ENCODE measurements at regions not wholly inside any gene's neighbourhood (a gene's known extent, or its start where the extent isn't known, plus 50 kb on each side); places are given as distances from the start of the nearest gene placed in this dataset.

DNA sequence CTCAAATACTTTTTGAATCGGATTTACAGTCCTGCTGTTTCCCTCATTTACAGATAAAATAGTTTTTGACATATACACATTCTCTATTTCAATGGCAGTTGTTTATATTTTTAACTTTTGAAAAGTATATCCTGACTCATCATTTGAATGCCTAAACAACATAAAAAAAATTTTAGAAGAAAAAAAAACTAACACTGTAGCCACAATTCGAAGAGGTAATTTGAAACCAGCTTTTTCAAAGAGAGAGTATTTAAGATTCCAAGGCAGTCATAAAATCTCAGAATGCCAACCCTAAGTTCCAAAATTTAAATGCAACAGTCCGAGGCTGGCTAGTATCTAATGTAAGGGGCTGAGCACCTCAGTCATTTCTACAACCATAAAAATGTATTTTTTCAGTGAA lies 626.8 kb downstream of the DNAH5 start:
- intact Hi-C loops (cut with micrococcal nuclease; ENCODE audit: unreplicated experiment), result no loop called here
- CTCF ChIA-PET (ENCODE audit: unreplicated experiment), result no interaction called here
- no peaks in the 10 kb centered on the region for H3K9me2 ChIP-seq (ENCODE audit: insufficient read depth, low read length)
- no peaks in the 10 kb centered on the region for H3K9me3 ChIP-seq (ENCODE audit: low read length)
- no peak overlapping the region for H3K4me3 ChIP-seq (ENCODE audit: low read depth, low read length, poor library complexity, severe bottlenecking)
- no TSS peak for BruUV-seq (replicated peaks)
- POLR2A ChIA-PET, result no interaction called here
- DNase-seq (ENCODE audit: low spot score), result no peak
- no peak overlapping the region for H3K27ac ChIP-seq (ENCODE audit: low read depth, low read length, poor library complexity, severe bottlenecking)
- no peaks in the 10 kb centered on the region for H4K20me1 ChIP-seq (ENCODE audit: insufficient read depth, low read length)
- H3K79me2 ChIP-seq (ENCODE audit: insufficient read depth, low read depth, low read length), result no peaks in the 10 kb centered on the region
- no peak for TF ChIP-seq EZH2phosphoT487 (IDR thresholded peaks at IDR 0.05; ENCODE audit: borderline replicate concordance, low read depth, low read length)
- TF ChIP-seq, protein P1, sequence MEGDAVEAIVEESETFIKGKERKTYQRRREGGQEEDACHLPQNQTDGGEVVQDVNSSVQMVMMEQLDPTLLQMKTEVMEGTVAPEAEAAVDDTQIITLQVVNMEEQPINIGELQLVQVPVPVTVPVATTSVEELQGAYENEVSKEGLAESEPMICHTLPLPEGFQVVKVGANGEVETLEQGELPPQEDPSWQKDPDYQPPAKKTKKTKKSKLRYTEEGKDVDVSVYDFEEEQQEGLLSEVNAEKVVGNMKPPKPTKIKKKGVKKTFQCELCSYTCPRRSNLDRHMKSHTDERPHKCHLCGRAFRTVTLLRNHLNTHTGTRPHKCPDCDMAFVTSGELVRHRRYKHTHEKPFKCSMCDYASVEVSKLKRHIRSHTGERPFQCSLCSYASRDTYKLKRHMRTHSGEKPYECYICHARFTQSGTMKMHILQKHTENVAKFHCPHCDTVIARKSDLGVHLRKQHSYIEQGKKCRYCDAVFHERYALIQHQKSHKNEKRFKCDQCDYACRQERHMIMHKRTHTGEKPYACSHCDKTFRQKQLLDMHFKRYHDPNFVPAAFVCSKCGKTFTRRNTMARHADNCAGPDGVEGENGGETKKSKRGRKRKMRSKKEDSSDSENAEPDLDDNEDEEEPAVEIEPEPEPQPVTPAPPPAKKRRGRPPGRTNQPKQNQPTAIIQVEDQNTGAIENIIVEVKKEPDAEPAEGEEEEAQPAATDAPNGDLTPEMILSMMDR (conservative IDR thresholded peaks at IDR 0.05; ENCODE audit: low read length), result no peak
- H2AFZ ChIP-seq (ENCODE audit: low read length), result no peak overlapping the region
- no peaks in the 10 kb centered on the region for H3K4me1 ChIP-seq (ENCODE audit: insufficient read depth, low read length, poor library complexity, severe bottlenecking)
- no peak overlapping the region for H3K4me2 ChIP-seq (ENCODE audit: low read length)
- no peaks in the 10 kb centered on the region for H3K36me3 ChIP-seq (ENCODE audit: insufficient read depth, low read length)

DNA sequence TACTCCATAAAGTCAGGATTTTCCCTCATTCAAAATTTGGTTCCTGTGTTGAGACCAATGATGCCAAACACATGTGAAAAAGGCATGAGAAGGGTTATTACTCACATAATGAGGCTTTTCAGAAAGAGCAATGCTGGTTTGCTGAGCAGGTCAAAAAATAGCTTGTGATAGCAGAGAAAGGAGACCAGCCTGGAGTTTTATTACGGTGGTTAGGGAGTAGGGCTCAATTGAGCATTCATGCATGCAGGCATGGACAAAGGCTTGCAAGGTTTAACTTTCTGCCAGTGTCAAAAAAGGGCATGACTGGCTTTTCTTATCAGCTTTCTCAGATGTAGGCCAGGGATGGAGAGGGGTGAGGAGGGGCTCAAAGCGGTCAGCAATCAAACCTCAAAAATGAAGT lies 628.3 kb downstream of the DNAH5 start:
- no peaks in the 10 kb centered on the region for H3K36me3 ChIP-seq (ENCODE audit: insufficient read depth, low read length)
- H3K4me3 ChIP-seq (ENCODE audit: low read depth, low read length, poor library complexity, severe bottlenecking), result no peak overlapping the region
- no peaks in the 10 kb centered on the region for H3K79me2 ChIP-seq (ENCODE audit: insufficient read depth, low read depth, low read length)
- no peak for DNase-seq (ENCODE audit: low spot score)
- intact Hi-C loops (cut with micrococcal nuclease; ENCODE audit: unreplicated experiment), result no loop called here
- no TSS peak for BruUV-seq (replicated peaks)
- no peak for TF ChIP-seq EZH2phosphoT487 (IDR thresholded peaks at IDR 0.05; ENCODE audit: borderline replicate concordance, low read depth, low read length)
- TF ChIP-seq, protein P1 (conservative IDR thresholded peaks at IDR 0.05; ENCODE audit: low read length), result no peak
- ChIA-PET POLR2A (no interaction called here), CTCF (ENCODE audit: unreplicated experiment) (no interaction called here)
- no peak overlapping the region for H3K27ac ChIP-seq (ENCODE audit: low read depth, low read length, poor library complexity, severe bottlenecking)
- H2AFZ ChIP-seq (ENCODE audit: low read length), result no peak overlapping the region
- no peaks in the 10 kb centered on the region for H4K20me1 ChIP-seq (ENCODE audit: insufficient read depth, low read length)
- no peaks in the 10 kb centered on the region for H3K9me2 ChIP-seq (ENCODE audit: insufficient read depth, low read length)
- no peaks in the 10 kb centered on the region for H3K9me3 ChIP-seq (ENCODE audit: low read length)
- no peak overlapping the region for H3K4me2 ChIP-seq (ENCODE audit: low read length)
- H3K4me1 ChIP-seq (ENCODE audit: insufficient read depth, low read length, poor library complexity, severe bottlenecking), result no peaks in the 10 kb centered on the region

DNA sequence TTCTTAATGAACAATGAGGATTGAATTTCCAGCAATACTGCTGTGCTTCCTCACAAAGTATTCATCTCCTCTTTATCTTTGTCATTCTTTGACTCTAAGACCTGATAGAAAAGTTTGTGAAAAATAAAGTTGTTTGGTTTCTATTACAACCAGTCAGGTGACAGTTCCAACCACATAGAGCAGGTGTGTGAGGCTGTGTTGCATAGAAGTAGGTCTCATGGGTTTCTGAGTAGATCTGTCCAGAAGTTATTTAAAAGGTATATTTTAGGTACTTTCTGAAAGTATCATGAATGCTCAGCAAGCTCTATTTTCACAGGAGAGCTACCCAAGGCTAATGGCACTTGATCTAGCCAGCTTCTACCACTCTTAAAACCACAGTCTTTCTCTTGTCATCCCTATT lies 637.0 kb downstream of the DNAH5 start:
- Histone ChIP-seq H2AFZ (ENCODE audit: low read length) (no peak overlapping the region), H3K79me2 (ENCODE audit: insufficient read depth, low read depth, low read length) (no peaks in the 10 kb centered on the region), H3K9me2 (ENCODE audit: insufficient read depth, low read length) (no peaks in the 10 kb centered on the region), H3K36me3 (ENCODE audit: insufficient read depth, low read length) (no peaks in the 10 kb centered on the region), H3K27ac (ENCODE audit: low read depth, low read length, poor library complexity, severe bottlenecking) (no peak overlapping the region), H3K4me2 (ENCODE audit: low read length) (no peak overlapping the region), H3K9me3 (ENCODE audit: low read length) (no peaks in the 10 kb centered on the region), H3K4me1 (ENCODE audit: insufficient read depth, low read length, poor library complexity, severe bottlenecking) (no peaks in the 10 kb centered on the region), H3K4me3 (ENCODE audit: low read depth, low read length, poor library complexity, severe bottlenecking) (no peak overlapping the region), H4K20me1 (ENCODE audit: insufficient read depth, low read length) (no peaks in the 10 kb centered on the region)
- intact Hi-C loops (cut with micrococcal nuclease; ENCODE audit: unreplicated experiment), result no loop called here
- BruUV-seq (replicated peaks), result no TSS peak
- ChIA-PET POLR2A (no interaction called here), CTCF (ENCODE audit: unreplicated experiment) (no interaction called here)
- DNase-seq (ENCODE audit: low spot score), result no peak
- TF ChIP-seq, protein P1 (conservative IDR thresholded peaks at IDR 0.05; ENCODE audit: low read length), result no peak
- TF ChIP-seq EZH2phosphoT487 (IDR thresholded peaks at IDR 0.05; ENCODE audit: borderline replicate concordance, low read depth, low read length), result no peak
